Kidney (tissue), 13 donors: ENCODE measurements at regions not wholly inside any gene's neighbourhood (a gene's known extent, or its start where the extent isn't known, plus 50 kb on each side); places are given as distances from the start of the nearest gene placed in this dataset.

Experiments used
- DNase-seq, 5 donors: peaks; one replicate each; pipeline ENCODE4 v3.0.0-alpha.2; 2013 to 2020
- FAIRE-seq: peaks from 2 replicates; lab custom pipeline; 2012; peaks lifted over from hg19 to GRCh38; lab: Jason Lieb, UNC
- H3K27ac ChIP-seq, 2 donors: one replicate each; pipeline ENCODE4 v1.7.0; 2013; ENCODE audit warnings: low read depth in 2 of 2, low read length in 2 of 2, inconsistent platforms in 1 of 2
- H3K27me3 ChIP-seq: one replicate; pipeline ENCODE4 v1.7.1; 2013; ENCODE audit warnings: low read length, inconsistent platforms; ENCODE audit not compliant: control insufficient read depth, insufficient read depth
- H3K36me3 ChIP-seq, 3 donors: one replicate each; pipeline versions ENCODE4 v1.7.0 to v1.7.1; 2013; ENCODE audit warnings: low read length in 3 of 3, control low read depth in 1 of 3, inconsistent platforms in 1 of 3; ENCODE audit not compliant: insufficient read depth in 3 of 3, control insufficient read depth in 2 of 3
- H3K4me1 ChIP-seq, 3 donors: one replicate each; pipeline versions ENCODE4 v1.7.0 to v1.7.1; 2013; ENCODE audit warnings: low read length in 3 of 3, inconsistent platforms in 1 of 3, low read depth in 1 of 3; ENCODE audit not compliant: control insufficient read depth in 2 of 3, insufficient read depth in 2 of 3
- H3K4me3 ChIP-seq, 3 donors: one replicate each; pipeline versions ENCODE4 v1.7.0 to v1.8.1; 2013; ENCODE audit warnings: low read length in 3 of 3, control low read depth in 1 of 3, inconsistent platforms in 1 of 3
- H3K9ac ChIP-seq, 3 donors: one replicate each; pipeline versions ENCODE4 v1.7.0 to v1.7.1; 2013; ENCODE audit warnings: low read length in 3 of 3, control low read depth in 1 of 3, inconsistent platforms in 1 of 3
- H3K9me3 ChIP-seq, 3 donors: one replicate each; pipeline versions ENCODE4 v1.7.0 to v1.7.1; 2013; ENCODE audit warnings: low read length in 3 of 3, control low read depth in 1 of 3, inconsistent platforms in 1 of 3; ENCODE audit not compliant: control insufficient read depth in 2 of 3, insufficient read depth in 1 of 3
- intact Hi-C: fragments of 100-400 bp; cut with DNase I; formaldehyde crosslinking; loops from one replicate; pipeline ENCODE4 v1.11.1; 2022
- TF ChIP-seq, protein P1 (sequence below): IDR thresholded peaks from 3 replicates; pipeline ENCODE4 v1.5.1; 2012; ENCODE audit warnings: mild to moderate bottlenecking, moderate library complexity, borderline replicate concordance; ENCODE audit not compliant: insufficient read depth; ENCODE audit errors: extremely low read depth
- donor health status: control.
- donor health status: control.
- donor health status: control.
- donor health status: control.
- donor health status: control.
- donor health status: DM: yes; HTN: yes; CAD: no.
- donor health status: Normal renal cell carcinoma (clear cell type).

DNA sequence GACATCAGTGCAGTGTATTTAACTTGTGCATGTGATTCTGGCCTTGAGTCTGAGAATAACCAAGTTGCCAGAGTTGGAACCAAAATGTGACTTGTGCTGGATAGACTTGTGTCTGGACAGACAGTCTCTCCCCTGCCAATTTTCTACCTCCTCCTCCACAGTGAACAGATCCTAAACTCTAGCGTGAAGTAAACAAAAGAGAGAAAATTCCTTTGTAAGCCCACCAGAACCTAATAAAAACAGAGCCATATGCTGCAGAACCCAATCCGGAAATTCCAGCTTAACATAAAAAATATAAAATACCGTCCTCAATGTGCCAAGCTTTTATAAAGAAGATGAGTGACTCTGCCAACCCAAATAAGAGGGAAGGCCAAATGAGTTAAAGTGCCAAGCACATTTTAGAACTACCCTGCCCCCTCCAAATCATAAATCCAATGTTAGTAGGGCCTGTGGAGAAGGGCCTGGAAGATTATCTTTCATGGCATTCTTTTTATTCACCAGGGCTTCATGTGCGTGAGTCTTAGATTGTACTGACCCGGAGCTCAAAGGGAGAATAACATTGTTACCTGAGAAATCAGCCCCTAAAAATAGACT, 344.6 kb upstream of the PROK2 start:
- no peaks in the 10 kb centered on the region for H3K27me3 ChIP-seq
- no peaks in the 10 kb centered on the region for H3K36me3 ChIP-seq
- H3K4me3 ChIP-seq: no peak overlapping the region
- intact Hi-C loops: no loop called here
- H3K4me1 ChIP-seq: no peaks in the 10 kb centered on the region
- no peak overlapping the region for H3K27ac ChIP-seq
- FAIRE-seq (no peak), DNase-seq (peak in 2 of 5 donors; percentile 35 to 41)
- peaks cover 0 to 5% (median 0%) of the 10 kb centered on the region in 3 donors for H3K9me3 ChIP-seq
- TF ChIP-seq, protein P1, sequence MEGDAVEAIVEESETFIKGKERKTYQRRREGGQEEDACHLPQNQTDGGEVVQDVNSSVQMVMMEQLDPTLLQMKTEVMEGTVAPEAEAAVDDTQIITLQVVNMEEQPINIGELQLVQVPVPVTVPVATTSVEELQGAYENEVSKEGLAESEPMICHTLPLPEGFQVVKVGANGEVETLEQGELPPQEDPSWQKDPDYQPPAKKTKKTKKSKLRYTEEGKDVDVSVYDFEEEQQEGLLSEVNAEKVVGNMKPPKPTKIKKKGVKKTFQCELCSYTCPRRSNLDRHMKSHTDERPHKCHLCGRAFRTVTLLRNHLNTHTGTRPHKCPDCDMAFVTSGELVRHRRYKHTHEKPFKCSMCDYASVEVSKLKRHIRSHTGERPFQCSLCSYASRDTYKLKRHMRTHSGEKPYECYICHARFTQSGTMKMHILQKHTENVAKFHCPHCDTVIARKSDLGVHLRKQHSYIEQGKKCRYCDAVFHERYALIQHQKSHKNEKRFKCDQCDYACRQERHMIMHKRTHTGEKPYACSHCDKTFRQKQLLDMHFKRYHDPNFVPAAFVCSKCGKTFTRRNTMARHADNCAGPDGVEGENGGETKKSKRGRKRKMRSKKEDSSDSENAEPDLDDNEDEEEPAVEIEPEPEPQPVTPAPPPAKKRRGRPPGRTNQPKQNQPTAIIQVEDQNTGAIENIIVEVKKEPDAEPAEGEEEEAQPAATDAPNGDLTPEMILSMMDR: no peak
- no peak overlapping the region for H3K9ac ChIP-seq

DNA sequence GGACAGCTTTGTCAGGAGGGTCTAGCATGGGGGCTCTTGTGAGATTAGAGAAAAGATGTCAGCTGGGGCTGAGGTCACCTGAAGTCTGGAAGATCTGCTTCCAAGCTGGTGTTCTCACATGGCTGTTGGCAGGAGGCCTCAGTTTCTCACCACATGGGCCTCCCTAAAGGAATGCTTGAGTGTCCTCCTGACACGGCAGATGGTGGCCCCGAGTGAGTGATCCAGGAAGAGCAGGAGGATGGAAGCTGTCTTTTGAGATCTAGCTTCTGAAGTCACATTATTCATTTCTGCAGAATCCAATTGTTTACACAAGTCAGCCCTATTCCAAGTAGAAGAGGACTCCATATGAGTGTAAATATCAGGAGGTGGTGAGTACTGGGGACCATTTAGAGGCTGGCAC, 344.0 kb upstream of the PROK2 start:
- Histone ChIP-seq H3K27ac (no peak overlapping the region), H3K9ac (no peak overlapping the region), H3K4me1 (no peaks in the 10 kb centered on the region), H3K36me3 (no peaks in the 10 kb centered on the region), H3K4me3 (no peak overlapping the region), H3K27me3 (no peaks in the 10 kb centered on the region), H3K9me3 (peaks cover 0 to 5% (median 0%) of the 10 kb centered on the region in 3 donors)
- TF ChIP-seq, protein P1: no peak
- intact Hi-C loops: no loop called here
- no peak for DNase-seq
- FAIRE-seq: no peak

DNA sequence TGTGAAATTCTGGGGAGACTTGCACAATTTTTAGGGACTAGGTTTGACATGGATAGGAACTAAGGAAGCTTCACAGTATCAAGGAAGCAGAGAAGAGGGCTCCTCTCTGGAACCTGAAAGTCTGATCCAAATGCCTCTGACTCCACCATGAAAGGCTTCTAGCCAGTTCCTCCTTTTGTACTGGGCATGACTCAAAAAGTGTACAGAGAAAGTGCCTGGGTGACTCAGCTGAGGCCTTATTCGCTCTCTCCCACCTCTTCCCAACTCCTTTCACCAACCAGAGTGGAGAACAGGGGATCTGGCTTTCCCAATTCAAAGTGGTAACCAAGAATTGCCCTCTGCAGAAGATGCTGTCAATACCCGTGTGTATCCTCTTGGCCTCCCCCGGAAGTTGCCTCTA, 342.9 kb upstream of the PROK2 start:
- H3K36me3 ChIP-seq: no peaks in the 10 kb centered on the region
- H3K9ac ChIP-seq: no peak overlapping the region
- no peak overlapping the region for H3K4me3 ChIP-seq
- DNase-seq (no peak), FAIRE-seq (no peak)
- no peaks in the 10 kb centered on the region for H3K4me1 ChIP-seq
- intact Hi-C loops: no loop called here
- H3K27me3 ChIP-seq: no peaks in the 10 kb centered on the region
- no peak overlapping the region for H3K27ac ChIP-seq
- H3K9me3 ChIP-seq: peaks cover 0 to 5% (median 0%) of the 10 kb centered on the region in 3 donors
- TF ChIP-seq, protein P1: no peak

DNA sequence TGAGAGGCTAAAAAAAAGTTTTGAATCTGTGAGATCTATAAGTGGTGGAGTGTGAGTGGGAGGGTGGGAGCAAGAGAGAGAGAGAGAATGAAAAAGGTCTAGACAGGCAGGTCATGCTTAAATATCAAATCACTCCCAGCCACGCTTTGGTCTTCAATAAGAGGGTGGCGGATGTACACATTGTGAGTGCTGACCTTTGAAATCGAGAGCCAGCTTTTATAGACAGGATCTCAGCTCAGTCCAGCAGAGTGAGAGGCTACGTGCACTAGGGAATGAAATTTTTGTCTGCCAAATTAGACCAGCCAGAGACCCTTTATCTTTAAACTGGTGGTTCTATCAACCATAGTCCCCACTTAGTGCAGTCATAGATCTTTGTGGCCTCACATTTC, 342.3 kb upstream of the PROK2 start:
- no peaks in the 10 kb centered on the region for H3K36me3 ChIP-seq
- H3K9ac ChIP-seq: no peak overlapping the region
- no peak for DNase-seq
- no peaks in the 10 kb centered on the region for H3K27me3 ChIP-seq
- TF ChIP-seq, protein P1: no peak
- no peaks in the 10 kb centered on the region for H3K4me1 ChIP-seq
- H3K4me3 ChIP-seq: no peak overlapping the region
- H3K9me3 ChIP-seq: peaks cover 0 to 5% (median 0%) of the 10 kb centered on the region in 3 donors
- H3K27ac ChIP-seq: no peak overlapping the region
- intact Hi-C loops: no loop called here
- no peak for FAIRE-seq
